DMS53 treated with DMSO at 0.1 percent for 48 hours (cell line): ENCODE measurements at regions not wholly inside any gene's neighbourhood (a gene's known extent, or its start where the extent isn't known, plus 50 kb on each side); places are given as distances from the start of the nearest gene placed in this dataset.
"Not testable (repeated sequence)": the region's sequence is repeated elsewhere in the genome, so short reads cannot be mapped to it uniquely, and the experiment has no call there.

Experiments
- DNase-seq: peaks from one replicate; lab custom pipeline; 2025; ENCODE audit not compliant: unreplicated experiment; lab: John Stamatoyannopoulos, UW

- no peak for DNase-seq
These were observed 673.8 kb downstream of the ANKRD7 start for GRCh38 chr7:118898284-118898683.

- no peak for DNase-seq
These were observed 678.1 kb downstream of the ANKRD7 start for GRCh38 chr7:118902600-118902999.

- no peak for DNase-seq
These were observed 683.5 kb downstream of the ANKRD7 start for GRCh38 chr7:118907911-118908527.

GRCh38 chr7:118916120-118916519, 691.6 kb downstream of the ANKRD7 start:
- DNase-seq, result not testable (repeated sequence)

GRCh38 chr7:118918556-118918955, 694.1 kb downstream of the ANKRD7 start:
- peak; percentile 69 for DNase-seq

- DNase-seq, result no peak
These were observed 714.3 kb downstream of the ANKRD7 start for GRCh38 chr7:118938845-118939244.

- no peak for DNase-seq
These were observed 719.8 kb downstream of the ANKRD7 start for GRCh38 chr7:118944271-118944670.

GRCh38 chr7:118945911-118946682, 721.6 kb downstream of the ANKRD7 start:
- no peak for DNase-seq

GRCh38 chr7:118948508-118948907, 724.0 kb downstream of the ANKRD7 start:
- no peak for DNase-seq

- peak; percentile 79 for DNase-seq
These were observed 724.5 kb downstream of the ANKRD7 start for GRCh38 chr7:118949031-118949430.

GRCh38 chr7:118956285-118956684, 731.8 kb downstream of the ANKRD7 start:
- not testable (repeated sequence) for DNase-seq

GRCh38 chr7:118969370-118969769, 744.9 kb downstream of the ANKRD7 start:
- DNase-seq, result no peak

GRCh38 chr7:118971706-118972105, 747.2 kb downstream of the ANKRD7 start:
- DNase-seq, result no peak

GRCh38 chr7:118974836-118975235, 750.3 kb downstream of the ANKRD7 start:
- DNase-seq, result no peak

GRCh38 chr7:118995350-118995749, 770.8 kb downstream of the ANKRD7 start:
- DNase-seq, result no peak

- no peak for DNase-seq
These were observed 782.7 kb downstream of the ANKRD7 start for GRCh38 chr7:119007236-119007635.

- no peak for DNase-seq
These were observed 786.1 kb downstream of the ANKRD7 start for GRCh38 chr7:119010635-119011034.

GRCh38 chr7:119026391-119026790, 801.9 kb downstream of the ANKRD7 start:
- DNase-seq, result no peak

- DNase-seq, result no peak
These were observed 804.2 kb downstream of the ANKRD7 start for GRCh38 chr7:119028736-119029135.

- DNase-seq, result not testable (repeated sequence)
These were observed 807.6 kb downstream of the ANKRD7 start for GRCh38 chr7:119032136-119032535.

- no peak for DNase-seq
These were observed 809.1 kb downstream of the ANKRD7 start for GRCh38 chr7:119033641-119034040.

- DNase-seq, result no peak
These were observed 813.4 kb downstream of the ANKRD7 start for GRCh38 chr7:119037941-119038340.

- DNase-seq, result no peak
These were observed 821.6 kb downstream of the ANKRD7 start for GRCh38 chr7:119046068-119046467.
